SK-N-SH (cell line): ENCODE measurements at regions not wholly inside any gene's neighbourhood (a gene's known extent, or its start where the extent isn't known, plus 50 kb on each side); places are given as distances from the start of the nearest gene placed in this dataset.

Experiments
- CTCF ChIA-PET: fragments of 300-600, 350-600 bp; formaldehyde crosslinking; extraction: SDS; loops from one replicate; lab custom pipeline; 2021; lab: Yijun Ruan, JAX
- POLR2A ChIA-PET: fragments of 350-600 bp; sonication (Branson Sonifier 250); formaldehyde crosslinking; extraction: SDS; loops from one replicate; lab custom pipeline; 2020; ENCODE audit warnings: antibody characterized with exemption, inconsistent platforms; lab: Yijun Ruan, JAX
- DNase-seq: peaks from one replicate; pipeline ENCODE4 v3.0.0; 2012
- H2AFZ ChIP-seq: fragments of 200-600 bp; sonication (generic); 2 replicates; pipeline ENCODE4 v1.8.1; 2016; ENCODE audit warnings: antibody characterized with exemption, mild to moderate bottlenecking, low read depth
- H3F3A ChIP-seq: fragments of 200-600 bp; sonication (generic); replicated peaks from 2 replicates; pipeline ENCODE3; 2016; ENCODE audit warnings: antibody characterized with exemption, mild to moderate bottlenecking; ENCODE audit not compliant: insufficient read depth
- H3K27ac ChIP-seq, 2 experiments: fragments of 200-500 bp in 1 of 2; fragments of 200-600 bp in 1 of 2; sonication (Bioruptor generic) in 1 of 2; sonication (generic), shearing (Covaris generic) in 1 of 2; 2 replicates each; pipeline versions ENCODE4 v1.5.1 to v1.6.1; 2014 to 2016; ENCODE audit warnings: low read depth in 2 of 2, inconsistent platforms in 1 of 2, low read length in 1 of 2, mild to moderate bottlenecking in 1 of 2, mixed read lengths in 1 of 2
- H3K27me3 ChIP-seq: fragments of 200-600 bp; sonication (generic), shearing (Covaris generic); 2 replicates; pipeline ENCODE4 v1.6.1; 2016; ENCODE audit warnings: mixed run types; ENCODE audit not compliant: insufficient read depth
- H3K36me3 ChIP-seq, 2 experiments: fragments of 200-500 bp in 1 of 2; fragments of 200-600 bp in 1 of 2; sonication (Bioruptor generic) in 1 of 2; sonication (generic) in 1 of 2; replicated peaks in 1 of 2; 2 replicates each; pipeline versions ENCODE3 to v1.5.1; 2014 to 2016; ENCODE audit warnings: low read length in 1 of 2, mild to moderate bottlenecking in 1 of 2; ENCODE audit not compliant: insufficient read depth in 2 of 2, control insufficient read depth in 1 of 2
- H3K4me1 ChIP-seq, 2 experiments: fragments of 200-500 bp in 1 of 2; fragments of 200-600 bp in 1 of 2; sonication (Bioruptor generic) in 1 of 2; sonication (generic), shearing (Covaris generic) in 1 of 2; 2 replicates each; pipeline versions ENCODE4 v1.5.1 to v1.6.1; 2014 to 2016; ENCODE audit warnings: low read depth in 1 of 2, low read length in 1 of 2, mixed run types in 1 of 2; ENCODE audit not compliant: insufficient read depth in 2 of 2, control insufficient read depth in 1 of 2
- H3K4me2 ChIP-seq: fragments of 200-600 bp; sonication (generic), shearing (Covaris generic); 2 replicates; pipeline ENCODE4 v1.6.1; 2017; ENCODE audit warnings: mixed run types
- H3K4me3 ChIP-seq, 2 experiments: fragments of 200-500 bp in 1 of 2; fragments of 200-600 bp in 1 of 2; sonication (Bioruptor generic) in 1 of 2; sonication (generic), shearing (Covaris generic) in 1 of 2; 2 replicates each; pipeline versions ENCODE4 v1.5.1 to v1.8.1; 2014 to 2016; ENCODE audit warnings: low read depth in 2 of 2, inconsistent platforms in 1 of 2, low read length in 1 of 2, mild to moderate bottlenecking in 1 of 2, mixed read lengths in 1 of 2, moderate library complexity in 1 of 2
- H3K79me2 ChIP-seq: fragments of 200-600 bp; sonication (generic); 2 replicates; pipeline ENCODE4 v1.8.1; 2017; ENCODE audit warnings: mild to moderate bottlenecking; ENCODE audit not compliant: insufficient read depth
- H3K9ac ChIP-seq: fragments of 200-600 bp; sonication (generic); 2 replicates; pipeline ENCODE4 v1.6.1; 2017; ENCODE audit warnings: mixed run types
- H3K9me2 ChIP-seq: fragments of 200-600 bp; sonication (generic); 2 replicates; pipeline ENCODE4 v1.6.1; 2017; ENCODE audit warnings: mixed run types
- H3K9me3 ChIP-seq: fragments of 200-600 bp; sonication (generic); 2 replicates; pipeline ENCODE4 v1.6.1; 2017; ENCODE audit warnings: mixed run types, mild to moderate bottlenecking, moderate library complexity
- H4K20me1 ChIP-seq: fragments of 200-600 bp; sonication (generic); 2 replicates; pipeline ENCODE4 v1.6.1; 2017; ENCODE audit warnings: mild to moderate bottlenecking, mixed run types; ENCODE audit not compliant: insufficient read depth
- CHD2 ChIP-seq: fragments of 150-350 bp; IDR thresholded peaks from 2 replicates; pipeline ENCODE4 v1.6.1; 2018; ENCODE audit warnings: low read length; ENCODE audit not compliant: partially characterized antibody
- EP300 ChIP-seq, 2 experiments: IDR thresholded peaks; 2 replicates each; pipeline versions ENCODE4 v1.4.0 to v1.6.1; 2012; ENCODE audit warnings: borderline replicate concordance in 1 of 2, low read depth in 1 of 2, low read length in 1 of 2
- EZH2phosphoT487 ChIP-seq: fragments of 200-600 bp; sonication (generic); IDR thresholded peaks from 2 replicates; pipeline ENCODE4 v1.6.1; 2017; ENCODE audit warnings: low read depth, mixed run types, mild to moderate bottlenecking, antibody characterized with exemption, moderate library complexity, borderline replicate concordance
- FOSL2 ChIP-seq: IDR thresholded peaks from 2 replicates; pipeline ENCODE4 v1.4.0; 2012; ENCODE audit warnings: low read depth, mild to moderate bottlenecking, moderate library complexity, borderline replicate concordance
- FOXM1 ChIP-seq: IDR thresholded peaks from 2 replicates; pipeline ENCODE4 v1.4.0; 2012; ENCODE audit warnings: low read depth, mild to moderate bottlenecking
- GATA2 ChIP-seq: sonication (generic); formaldehyde crosslinking; IDR thresholded peaks from 2 replicates; pipeline ENCODE4 v1.5.0; 2020; ENCODE audit warnings: mild to moderate bottlenecking, missing genetic modification reagents
- MEF2A ChIP-seq: IDR thresholded peaks from 2 replicates; pipeline ENCODE4 v1.4.0; 2012; ENCODE audit warnings: low read depth, borderline replicate concordance
- MXI1 ChIP-seq: IDR thresholded peaks from 2 replicates; pipeline ENCODE4 v1.6.1; 2012; ENCODE audit warnings: mild to moderate bottlenecking, low read depth, low read length, improper control_type of control experiment
- POLR2AphosphoS5 ChIP-seq: IDR thresholded peaks from 2 replicates; pipeline ENCODE4 v1.6.1; 2012; ENCODE audit warnings: low read depth, low read length
- RAD21 ChIP-seq: IDR thresholded peaks from 2 replicates; pipeline ENCODE4 v1.6.1; 2012; ENCODE audit warnings: mild to moderate bottlenecking, low read length
- RCOR1 ChIP-seq: fragments of 150-350 bp; IDR thresholded peaks from 2 replicates; pipeline ENCODE4 v1.6.1; 2017; ENCODE audit warnings: antibody characterized with exemption, low read length
- RFX5 ChIP-seq: IDR thresholded peaks from 2 replicates; pipeline ENCODE4 v1.6.1; 2012; ENCODE audit warnings: mild to moderate bottlenecking, improper control_type of control experiment, low read length
- RXRA ChIP-seq: IDR thresholded peaks from 2 replicates; pipeline ENCODE4 v1.4.0; 2012; ENCODE audit warnings: low read depth, mild to moderate bottlenecking, borderline replicate concordance
- SIN3A ChIP-seq: IDR thresholded peaks from 2 replicates; pipeline ENCODE4 v1.6.1; 2012; ENCODE audit warnings: low read depth, mild to moderate bottlenecking, low read length, moderate library complexity, borderline replicate concordance
- SMC3 ChIP-seq: IDR thresholded peaks from 2 replicates; pipeline ENCODE4 v1.6.1; 2012; ENCODE audit warnings: low read depth, low read length, improper control_type of control experiment
- TEAD4 ChIP-seq: IDR thresholded peaks from 2 replicates; pipeline ENCODE4 v1.4.0; 2012; ENCODE audit warnings: mild to moderate bottlenecking, borderline replicate concordance; ENCODE audit not compliant: insufficient read depth
- WGBS: methylation state at CpG from one replicate; pipeline ENCODE4 v1.1.6; 2017; ENCODE audit warnings: low lambda C conversion rate; 5-methylcytosine and 5-hydroxymethylcytosine counted together
- TF ChIP-seq, protein P1 (sequence below): fragments of 200-600 bp; sonication (generic); IDR thresholded peaks from 2 replicates; pipeline ENCODE4 v1.6.1; 2017; ENCODE audit warnings: antibody characterized with exemption, mild to moderate bottlenecking, moderate library complexity
- TF ChIP-seq, protein P2 (sequence below): IDR thresholded peaks from 2 replicates; pipeline ENCODE4 v1.4.0; 2012; ENCODE audit warnings: low read depth, borderline replicate concordance
- TF ChIP-seq, protein P3 (sequence below): fragments of 150-350 bp; IDR thresholded peaks from 2 replicates; pipeline ENCODE4 v1.6.1; 2017; ENCODE audit warnings: antibody characterized with exemption, low read length, low read depth, borderline replicate concordance
- TF ChIP-seq, protein P4 (sequence below): fragments of 150-350 bp; IDR thresholded peaks from 2 replicates; pipeline ENCODE4 v1.6.1; 2016; ENCODE audit warnings: mild to moderate bottlenecking, low read depth, low read length
- TF ChIP-seq, protein P5 (sequence below): IDR thresholded peaks from 2 replicates; pipeline ENCODE4 v1.4.0; 2012; ENCODE audit warnings: low read depth

DNA sequence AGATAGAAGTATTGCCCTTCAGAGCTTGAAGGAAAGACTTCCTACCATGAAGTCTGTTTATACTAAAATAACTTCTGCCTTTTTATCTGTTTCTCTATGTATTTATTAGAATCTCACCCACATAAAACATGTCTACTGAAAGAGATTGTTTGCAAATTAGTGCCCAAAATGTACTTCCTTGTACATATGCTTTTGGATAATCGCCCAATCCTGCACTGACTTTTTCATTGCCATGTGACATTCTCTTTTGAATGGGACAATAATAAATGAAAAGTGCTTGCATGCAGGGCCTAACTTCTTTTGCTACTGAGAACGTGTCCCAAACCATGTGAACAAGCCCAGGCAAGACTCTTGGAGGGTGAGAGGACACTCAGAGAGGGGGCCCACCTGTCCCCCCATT, 711.6 kb upstream of the ADAMTS5 start:
- CTCF ChIA-PET = interaction anchor here (0.8 to 1.7 kb wide), 2 partner anchors 12 to 1067 kb away, joined by 3 to 4 read pairs; no protein-coding TSS in a partner anchor
- H3F3A ChIP-seq = no peaks in the 10 kb centered on the region
- H4K20me1 ChIP-seq = no peaks in the 10 kb centered on the region
- no peak for DNase-seq
- no peaks in the 10 kb centered on the region for H3K9me2 ChIP-seq
- no peak overlapping the region for H2AFZ ChIP-seq
- no peaks in the 10 kb centered on the region for H3K9me3 ChIP-seq
- H3K79me2 ChIP-seq = no peaks in the 10 kb centered on the region
- no peaks in the 10 kb centered on the region for H3K36me3 ChIP-seq
- no peaks in the 10 kb centered on the region for H3K27me3 ChIP-seq
- no peak overlapping the region for H3K4me2 ChIP-seq
- no peak overlapping the region for H3K27ac ChIP-seq
- no peak overlapping the region for H3K9ac ChIP-seq
- WGBS = 64% methylated on average over 2 of the region's 2 CpGs
- POLR2A ChIA-PET = no interaction called here
- no peak overlapping the region for H3K4me3 ChIP-seq
- TF ChIP-seq SMC3 (no peak), POLR2AphosphoS5 (no peak), FOXM1 (no peak), CHD2 (no peak), TEAD4 (no peak), RCOR1 (no peak), RAD21 (no peak), MXI1 (no peak), EP300 (IDR thresholded peaks at IDR 0.05; ENCODE audit: borderline replicate concordance in 1 of 2, low read depth in 1 of 2, low read length in 1 of 2) (no peak), RFX5 (no peak), GATA2 (CRISPR knock-in tag) (no peak), SIN3A (no peak)
- TF ChIP-seq, protein P1, sequence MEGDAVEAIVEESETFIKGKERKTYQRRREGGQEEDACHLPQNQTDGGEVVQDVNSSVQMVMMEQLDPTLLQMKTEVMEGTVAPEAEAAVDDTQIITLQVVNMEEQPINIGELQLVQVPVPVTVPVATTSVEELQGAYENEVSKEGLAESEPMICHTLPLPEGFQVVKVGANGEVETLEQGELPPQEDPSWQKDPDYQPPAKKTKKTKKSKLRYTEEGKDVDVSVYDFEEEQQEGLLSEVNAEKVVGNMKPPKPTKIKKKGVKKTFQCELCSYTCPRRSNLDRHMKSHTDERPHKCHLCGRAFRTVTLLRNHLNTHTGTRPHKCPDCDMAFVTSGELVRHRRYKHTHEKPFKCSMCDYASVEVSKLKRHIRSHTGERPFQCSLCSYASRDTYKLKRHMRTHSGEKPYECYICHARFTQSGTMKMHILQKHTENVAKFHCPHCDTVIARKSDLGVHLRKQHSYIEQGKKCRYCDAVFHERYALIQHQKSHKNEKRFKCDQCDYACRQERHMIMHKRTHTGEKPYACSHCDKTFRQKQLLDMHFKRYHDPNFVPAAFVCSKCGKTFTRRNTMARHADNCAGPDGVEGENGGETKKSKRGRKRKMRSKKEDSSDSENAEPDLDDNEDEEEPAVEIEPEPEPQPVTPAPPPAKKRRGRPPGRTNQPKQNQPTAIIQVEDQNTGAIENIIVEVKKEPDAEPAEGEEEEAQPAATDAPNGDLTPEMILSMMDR = no peak
- peaks cover 0 to 3% of the 10 kb centered on the region in 2 experiments; a peak in 2 of 4 replicates for H3K4me1 ChIP-seq

DNA sequence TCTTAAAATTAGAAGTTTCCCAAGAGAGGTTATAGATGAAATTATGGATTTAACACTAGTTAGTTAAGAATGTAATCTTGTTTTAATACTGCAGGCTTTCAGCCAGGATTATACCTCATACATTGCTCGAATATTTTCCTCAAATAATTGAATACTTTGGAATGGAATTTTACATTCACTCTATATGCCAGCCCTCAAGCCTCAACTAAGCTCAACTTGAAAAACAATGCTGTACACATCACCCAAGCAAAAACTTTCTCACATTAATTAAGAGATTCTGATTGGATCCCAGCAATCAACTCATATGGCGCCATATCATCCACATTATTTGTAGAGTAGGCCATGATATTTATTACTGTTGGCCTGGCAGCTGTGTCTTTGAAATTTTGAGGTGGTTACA, 710.7 kb upstream of the ADAMTS5 start:
- no peak overlapping the region for H3K27ac ChIP-seq
- ChIA-PET POLR2A (no interaction called here), CTCF (interaction anchor here (1.7 kb wide), 1 partner anchor 1068 kb away, joined by 4 read pairs; no protein-coding TSS in a partner anchor)
- DNase-seq = no peak
- H3K9ac ChIP-seq = no peak overlapping the region
- H4K20me1 ChIP-seq = no peaks in the 10 kb centered on the region
- H2AFZ ChIP-seq = no peak overlapping the region
- H3K9me2 ChIP-seq = no peaks in the 10 kb centered on the region
- 46% methylated on average over 2 of the region's 2 CpGs for WGBS
- H3K36me3 ChIP-seq = no peaks in the 10 kb centered on the region
- H3K9me3 ChIP-seq = no peaks in the 10 kb centered on the region
- H3K27me3 ChIP-seq = no peaks in the 10 kb centered on the region
- no peak overlapping the region for H3K4me3 ChIP-seq
- no peaks in the 10 kb centered on the region for H3F3A ChIP-seq
- peaks cover 0 to 3% of the 10 kb centered on the region in 2 experiments; a peak in 2 of 4 replicates for H3K4me1 ChIP-seq
- H3K79me2 ChIP-seq = no peaks in the 10 kb centered on the region
- H3K4me2 ChIP-seq = no peak overlapping the region
- TF ChIP-seq, protein P2, sequence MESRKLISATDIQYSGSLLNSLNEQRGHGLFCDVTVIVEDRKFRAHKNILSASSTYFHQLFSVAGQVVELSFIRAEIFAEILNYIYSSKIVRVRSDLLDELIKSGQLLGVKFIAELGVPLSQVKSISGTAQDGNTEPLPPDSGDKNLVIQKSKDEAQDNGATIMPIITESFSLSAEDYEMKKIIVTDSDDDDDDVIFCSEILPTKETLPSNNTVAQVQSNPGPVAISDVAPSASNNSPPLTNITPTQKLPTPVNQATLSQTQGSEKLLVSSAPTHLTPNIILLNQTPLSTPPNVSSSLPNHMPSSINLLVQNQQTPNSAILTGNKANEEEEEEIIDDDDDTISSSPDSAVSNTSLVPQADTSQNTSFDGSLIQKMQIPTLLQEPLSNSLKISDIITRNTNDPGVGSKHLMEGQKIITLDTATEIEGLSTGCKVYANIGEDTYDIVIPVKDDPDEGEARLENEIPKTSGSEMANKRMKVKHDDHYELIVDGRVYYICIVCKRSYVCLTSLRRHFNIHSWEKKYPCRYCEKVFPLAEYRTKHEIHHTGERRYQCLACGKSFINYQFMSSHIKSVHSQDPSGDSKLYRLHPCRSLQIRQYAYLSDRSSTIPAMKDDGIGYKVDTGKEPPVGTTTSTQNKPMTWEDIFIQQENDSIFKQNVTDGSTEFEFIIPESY = no peak
- no peak for TF ChIP-seq MEF2A
- TF ChIP-seq RXRA = no peak
- TF ChIP-seq TEAD4 = no peak
- TF ChIP-seq EZH2phosphoT487 = no peak
- TF ChIP-seq, protein P3, sequence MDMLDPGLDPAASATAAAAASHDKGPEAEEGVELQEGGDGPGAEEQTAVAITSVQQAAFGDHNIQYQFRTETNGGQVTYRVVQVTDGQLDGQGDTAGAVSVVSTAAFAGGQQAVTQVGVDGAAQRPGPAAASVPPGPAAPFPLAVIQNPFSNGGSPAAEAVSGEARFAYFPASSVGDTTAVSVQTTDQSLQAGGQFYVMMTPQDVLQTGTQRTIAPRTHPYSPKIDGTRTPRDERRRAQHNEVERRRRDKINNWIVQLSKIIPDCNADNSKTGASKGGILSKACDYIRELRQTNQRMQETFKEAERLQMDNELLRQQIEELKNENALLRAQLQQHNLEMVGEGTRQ = no peak
- TF ChIP-seq EP300 (IDR thresholded peaks at IDR 0.05; ENCODE audit: borderline replicate concordance in 1 of 2, low read depth in 1 of 2, low read length in 1 of 2) = no peak
- no peak for TF ChIP-seq FOSL2
- TF ChIP-seq, protein P4, sequence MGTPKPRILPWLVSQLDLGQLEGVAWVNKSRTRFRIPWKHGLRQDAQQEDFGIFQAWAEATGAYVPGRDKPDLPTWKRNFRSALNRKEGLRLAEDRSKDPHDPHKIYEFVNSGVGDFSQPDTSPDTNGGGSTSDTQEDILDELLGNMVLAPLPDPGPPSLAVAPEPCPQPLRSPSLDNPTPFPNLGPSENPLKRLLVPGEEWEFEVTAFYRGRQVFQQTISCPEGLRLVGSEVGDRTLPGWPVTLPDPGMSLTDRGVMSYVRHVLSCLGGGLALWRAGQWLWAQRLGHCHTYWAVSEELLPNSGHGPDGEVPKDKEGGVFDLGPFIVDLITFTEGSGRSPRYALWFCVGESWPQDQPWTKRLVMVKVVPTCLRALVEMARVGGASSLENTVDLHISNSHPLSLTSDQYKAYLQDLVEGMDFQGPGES = no peak
- TF ChIP-seq, protein P5, sequence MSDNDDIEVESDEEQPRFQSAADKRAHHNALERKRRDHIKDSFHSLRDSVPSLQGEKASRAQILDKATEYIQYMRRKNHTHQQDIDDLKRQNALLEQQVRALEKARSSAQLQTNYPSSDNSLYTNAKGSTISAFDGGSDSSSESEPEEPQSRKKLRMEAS = no peak
